HG03095 (cell line): ENCODE measurements at regions not wholly inside any gene's neighbourhood (a gene's known extent, or its start where the extent isn't known, plus 50 kb on each side); places are given as distances from the start of the nearest gene placed in this dataset.
"Not testable (repeated sequence)": the region's sequence is repeated elsewhere in the genome, so short reads cannot be mapped to it uniquely, and the experiment has no call there.

Experiments used
- ATAC-seq: cut with Tn5 transposase; IDR thresholded peaks from one replicate; pipeline ENCODE4 v1.9.1; 2021; ENCODE audit warnings: moderate library complexity; ENCODE audit not compliant: unreplicated experiment

DNA sequence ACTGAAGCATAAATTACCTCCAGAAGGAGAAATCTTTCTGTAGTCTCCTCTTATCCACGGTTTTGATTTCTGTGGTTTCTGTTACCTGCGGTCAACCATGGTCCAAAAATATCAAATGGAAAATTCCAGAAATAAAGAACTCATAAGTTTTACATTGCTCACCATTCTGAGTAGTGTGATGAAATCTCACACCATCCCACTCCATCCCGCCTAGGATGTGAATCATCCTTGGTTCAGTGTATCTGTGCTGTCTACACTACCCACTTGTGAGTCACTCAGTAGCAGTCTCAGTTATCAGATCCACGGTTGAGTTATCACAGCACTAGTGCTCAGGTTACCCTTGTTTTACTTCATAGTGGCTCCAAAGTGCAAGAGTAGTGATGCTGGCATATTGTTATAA, 371.2 kb downstream of the NFIB start:
- ATAC-seq, result no peak

DNA sequence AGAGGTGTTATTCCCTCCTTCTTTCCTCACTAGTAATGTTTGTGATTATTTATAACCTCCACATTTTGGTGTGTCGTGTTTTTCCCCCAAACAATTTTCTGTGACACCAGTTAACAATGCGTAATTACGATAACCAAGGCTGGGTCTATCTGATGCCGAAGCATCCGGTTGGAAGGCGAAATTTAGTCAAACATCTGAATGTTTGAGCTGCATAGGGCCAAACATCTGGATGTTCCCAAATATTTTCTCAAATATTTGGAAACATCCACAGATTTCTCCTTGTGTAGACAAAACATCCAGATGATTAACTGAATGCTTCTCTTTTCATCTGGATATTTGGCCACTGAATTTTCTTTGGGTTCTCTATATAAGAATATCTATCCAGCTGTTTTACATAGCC, 371.7 kb downstream of the NFIB start:
- no peak for ATAC-seq

- no peak for ATAC-seq
These were observed 372.2 kb downstream of the NFIB start for GRCh38 chr9:13941714-13942113.

GRCh38 chr9:13939701-13940490, 374.0 kb downstream of the NFIB start:
- ATAC-seq, result no peak

GRCh38 chr9:13939134-13939533, 374.8 kb downstream of the NFIB start:
- ATAC-seq, result no peak

DNA sequence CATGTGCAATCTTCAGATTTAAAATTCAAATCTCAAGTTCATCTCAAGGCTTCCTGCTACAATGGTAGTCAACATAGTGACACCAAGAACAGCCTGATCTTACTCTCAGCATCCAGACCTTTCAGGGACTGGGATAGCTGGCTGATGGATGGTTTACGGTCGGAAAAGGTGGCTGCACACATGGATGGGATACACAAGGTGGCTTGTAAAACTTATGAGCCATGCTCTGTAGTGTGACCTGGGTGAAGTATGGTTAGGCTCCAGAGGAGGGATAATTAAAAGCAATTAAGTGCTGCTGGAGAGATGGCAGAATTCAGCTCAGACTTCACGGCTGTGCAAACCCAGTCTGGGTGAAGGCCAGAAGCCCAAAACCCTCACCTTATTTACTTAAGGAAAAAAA, 379.5 kb downstream of the NFIB start:
- ATAC-seq, result no peak

DNA sequence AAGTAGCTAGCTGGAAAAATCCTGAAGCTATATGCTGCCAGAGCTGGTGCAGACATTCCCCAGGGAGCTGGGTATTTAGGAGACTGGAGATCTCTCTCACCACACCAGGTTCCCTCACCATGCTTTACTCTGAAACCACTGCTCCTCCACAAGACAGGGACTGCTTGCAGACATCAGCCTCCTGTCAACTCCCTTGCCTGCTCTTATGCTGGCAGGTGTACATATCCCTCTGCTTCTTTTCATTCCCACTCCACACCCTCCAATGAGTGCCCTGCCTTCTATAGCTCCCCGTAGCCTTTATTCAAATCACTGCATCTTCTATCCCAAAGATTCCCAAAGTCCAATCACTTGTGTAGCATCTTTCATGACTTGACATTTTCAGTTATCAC, 380.7 kb downstream of the NFIB start:
- no peak for ATAC-seq

GRCh38 chr9:13932528-13933267, 381.2 kb downstream of the NFIB start:
- ATAC-seq, result no peak

GRCh38 chr9:13929013-13929412, 384.9 kb downstream of the NFIB start:
- ATAC-seq, result no peak

GRCh38 chr9:13923381-13923780, 390.6 kb downstream of the NFIB start:
- no peak for ATAC-seq

GRCh38 chr9:13920557-13920956, 393.4 kb downstream of the NFIB start:
- no peak for ATAC-seq

DNA sequence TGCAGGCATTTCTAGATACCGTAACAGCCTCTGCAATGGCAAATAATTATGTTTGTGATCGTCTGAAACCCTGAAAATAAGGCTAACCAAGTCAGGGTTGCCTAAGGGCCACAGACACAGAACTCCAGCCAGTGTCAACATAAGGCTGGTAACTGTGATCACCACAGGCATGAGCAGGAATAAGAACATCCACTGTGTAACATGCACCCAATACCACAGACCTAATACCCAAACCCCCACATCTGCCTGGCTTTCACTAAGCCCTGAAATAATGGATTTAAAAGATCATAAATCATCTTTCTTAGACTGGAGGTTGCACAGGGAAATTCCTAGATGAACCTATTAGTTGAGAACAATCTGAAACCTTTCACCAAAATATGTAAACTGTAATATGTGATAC, 394.5 kb downstream of the NFIB start:
- ATAC-seq, result no peak

DNA sequence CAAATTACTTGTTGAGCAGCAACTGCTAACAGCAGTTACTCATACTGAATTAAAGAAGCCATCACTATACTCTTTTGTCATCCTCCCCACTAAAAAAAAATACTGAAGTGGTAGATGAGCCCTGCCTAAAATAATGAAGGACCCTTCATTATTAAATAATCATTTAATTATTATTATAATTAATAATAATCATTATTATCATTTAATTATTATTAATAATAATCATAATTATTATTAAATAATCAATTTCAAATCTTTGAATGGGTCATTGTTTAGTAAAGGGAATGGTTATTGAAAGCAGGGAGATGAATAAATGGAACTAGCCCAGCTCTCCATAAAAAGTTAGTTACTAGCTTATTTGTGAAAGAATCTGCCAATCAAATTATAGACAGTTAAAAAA, 396.4 kb downstream of the NFIB start:
- ATAC-seq, result no peak

DNA sequence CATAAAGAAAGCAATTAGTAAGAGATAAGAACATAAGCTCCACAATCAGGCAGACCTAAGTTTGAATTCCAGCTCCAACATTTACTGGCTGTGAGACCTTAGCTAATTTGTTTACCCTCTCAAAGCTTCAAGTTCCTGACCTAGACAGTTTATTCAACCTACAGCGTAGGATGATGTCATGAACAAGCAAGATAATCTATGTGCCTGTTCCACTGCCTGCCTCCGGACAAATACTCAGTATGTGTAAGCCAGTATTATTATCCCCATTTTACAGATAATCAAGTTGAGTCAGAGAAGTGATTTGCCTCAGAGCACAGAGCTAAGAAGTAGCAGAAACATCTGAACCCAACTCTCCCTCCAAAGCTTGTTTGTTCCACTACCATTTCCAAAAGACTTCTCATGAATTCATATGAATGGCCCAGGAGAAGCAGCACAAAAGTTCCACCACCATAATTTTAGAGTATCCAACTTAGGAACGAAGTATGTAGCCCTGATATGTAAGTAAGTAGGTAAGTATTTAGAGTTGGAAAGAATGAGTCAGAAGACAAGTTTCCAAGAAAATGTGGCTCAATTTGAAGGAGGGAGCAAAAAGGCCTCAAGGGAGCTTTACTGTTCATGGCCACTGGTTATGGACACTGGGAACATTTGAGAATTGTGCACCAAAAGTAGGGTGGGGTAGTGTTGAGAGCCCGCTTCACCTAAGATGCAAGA, 398.2 kb downstream of the NFIB start:
- no peak for ATAC-seq

- no peak for ATAC-seq
These were observed 398.8 kb downstream of the NFIB start for GRCh38 chr9:13915131-13915530.

DNA sequence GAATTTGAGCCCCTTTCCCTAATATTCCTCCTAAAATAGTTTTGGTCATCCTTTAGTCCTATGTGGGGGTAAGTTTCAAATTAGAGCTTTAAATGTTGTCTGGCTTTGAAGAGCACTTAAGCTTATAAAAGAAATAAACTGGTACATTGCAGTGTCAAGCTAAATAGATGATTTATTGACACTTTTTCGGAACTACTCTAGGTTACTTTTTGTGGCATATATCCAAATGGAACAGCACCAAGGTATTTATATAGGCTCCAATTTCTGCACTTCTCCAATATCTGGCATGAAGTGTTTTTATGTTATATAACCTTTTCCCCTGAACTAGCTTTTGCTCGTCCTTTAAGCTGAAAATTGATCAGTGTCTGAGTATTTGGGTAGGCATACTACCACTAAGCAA, 402.5 kb downstream of the NFIB start:
- no peak for ATAC-seq

- not testable (repeated sequence) for ATAC-seq
These were observed 406.1 kb downstream of the NFIB start for GRCh38 chr9:13907842-13908241.

DNA sequence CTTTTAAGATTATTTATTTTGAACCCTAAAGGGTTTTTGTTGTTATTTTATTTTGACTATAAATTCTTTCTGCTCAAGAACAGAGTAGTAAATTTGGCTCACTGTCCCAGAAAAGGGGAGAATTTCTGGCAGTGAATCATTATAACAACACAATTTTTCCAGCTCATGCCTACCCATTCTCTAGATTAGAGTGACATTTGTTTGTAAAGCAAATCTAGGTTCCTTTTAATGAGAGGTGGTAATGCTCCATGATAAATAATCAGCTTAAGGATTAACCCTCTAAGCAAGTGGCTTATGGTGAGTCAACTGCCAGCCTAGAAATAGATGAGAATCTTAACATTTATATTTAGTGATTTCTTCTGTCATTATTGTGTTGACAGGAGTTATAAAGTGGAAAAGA, 409.2 kb downstream of the NFIB start:
- no peak for ATAC-seq

GRCh38 chr9:13904311-13904710, 409.6 kb downstream of the NFIB start:
- no peak for ATAC-seq

- no peak for ATAC-seq
These were observed 411.5 kb downstream of the NFIB start for GRCh38 chr9:13902286-13903066.

GRCh38 chr9:13901176-13901575, 412.8 kb downstream of the NFIB start:
- ATAC-seq, result no peak
